ENCODE measurements at regions not wholly inside any gene's neighbourhood (a gene's known extent, or its start where the extent isn't known, plus 50 kb on each side); places are given as distances from the start of the nearest gene placed in this dataset.

GRCh38 chr6:54697424-54697823, 149.1 kb upstream of the FAM83B start:
- H3K27me3 ChIP-seq (ENCODE audit: insufficient read depth, low read length): no peaks in the 10 kb centered on the region
- TF ChIP-seq EZH2 (IDR thresholded peaks at IDR 0.05; ENCODE audit: borderline replicate concordance, low read length) (no peak), CTCF (IDR thresholded peaks at IDR 0.05; ENCODE audit: low read length) (peak; percentile 6; the same call in 1 of the 2 replicates)
- no peak overlapping the region for H3K4me3 ChIP-seq (ENCODE audit: low read depth, low read length, poor library complexity, severe bottlenecking)
- no peak overlapping the region for H3K4me2 ChIP-seq (ENCODE audit: low read length)
- no peak overlapping the region for H3K27ac ChIP-seq (ENCODE audit: low read depth, low read length, poor library complexity, severe bottlenecking)
- no peaks in the 10 kb centered on the region for H4K20me1 ChIP-seq (ENCODE audit: insufficient read depth, low read length)
- H3K9me2 ChIP-seq (ENCODE audit: low read depth, low read length): no peaks in the 10 kb centered on the region
- no peaks in the 10 kb centered on the region for H3K36me3 ChIP-seq (ENCODE audit: insufficient read depth, low read length)
- no peaks in the 10 kb centered on the region for H3F3A ChIP-seq (ENCODE audit: insufficient read depth, low read length)
- no peaks in the 10 kb centered on the region for H3K9me3 ChIP-seq (ENCODE audit: low read length)
- H3K4me1 ChIP-seq (ENCODE audit: insufficient read depth, low read length, severe bottlenecking): no peaks in the 10 kb centered on the region
- H3K79me2 ChIP-seq (ENCODE audit: insufficient read depth, low read length): no peaks in the 10 kb centered on the region
- H3K9ac ChIP-seq (ENCODE audit: low read length): no peak overlapping the region
- no peak overlapping the region for H2AFZ ChIP-seq (ENCODE audit: low read length)

GRCh38 chr6:54698974-54699373, 147.6 kb upstream of the FAM83B start:
- no peak overlapping the region for H3K9ac ChIP-seq (ENCODE audit: low read length)
- no peak overlapping the region for H3K27ac ChIP-seq (ENCODE audit: low read depth, low read length, poor library complexity, severe bottlenecking)
- no peaks in the 10 kb centered on the region for H3K79me2 ChIP-seq (ENCODE audit: insufficient read depth, low read length)

GRCh38 chr6:54700158-54700557, 146.4 kb upstream of the FAM83B start:
- Histone ChIP-seq H2AFZ (ENCODE audit: low read length) (no peak overlapping the region), H4K20me1 (ENCODE audit: insufficient read depth, low read length) (no peaks in the 10 kb centered on the region), H3K27ac (ENCODE audit: low read depth, low read length, poor library complexity, severe bottlenecking) (no peak overlapping the region), H3K4me2 (ENCODE audit: low read length) (no peak overlapping the region), H3F3A (ENCODE audit: insufficient read depth, low read length) (no peaks in the 10 kb centered on the region), H3K4me3 (ENCODE audit: low read depth, low read length, poor library complexity, severe bottlenecking) (no peak overlapping the region), H3K4me1 (ENCODE audit: insufficient read depth, low read length, severe bottlenecking) (no peaks in the 10 kb centered on the region), H3K79me2 (ENCODE audit: insufficient read depth, low read length) (no peaks in the 10 kb centered on the region), H3K9me3 (ENCODE audit: low read length) (no peaks in the 10 kb centered on the region), H3K9me2 (ENCODE audit: low read depth, low read length) (no peaks in the 10 kb centered on the region), H3K27me3 (ENCODE audit: insufficient read depth, low read length) (no peaks in the 10 kb centered on the region), H3K36me3 (ENCODE audit: insufficient read depth, low read length) (no peaks in the 10 kb centered on the region), H3K9ac (ENCODE audit: low read length) (no peak overlapping the region)
- no peak for TF ChIP-seq CTCF (IDR thresholded peaks at IDR 0.05; ENCODE audit: low read length)
- TF ChIP-seq EZH2 (IDR thresholded peaks at IDR 0.05; ENCODE audit: borderline replicate concordance, low read length): no peak

More at GRCh38 chr6:54698974-54699373, 147.6 kb upstream of the FAM83B start:
- TF ChIP-seq EZH2 (IDR thresholded peaks at IDR 0.05; ENCODE audit: borderline replicate concordance, low read length) (no peak), CTCF (IDR thresholded peaks at IDR 0.05; ENCODE audit: low read length) (no peak)
- Histone ChIP-seq H3K4me2 (ENCODE audit: low read length) (no peak overlapping the region), H3K36me3 (ENCODE audit: insufficient read depth, low read length) (no peaks in the 10 kb centered on the region), H4K20me1 (ENCODE audit: insufficient read depth, low read length) (no peaks in the 10 kb centered on the region), H3K4me1 (ENCODE audit: insufficient read depth, low read length, severe bottlenecking) (no peaks in the 10 kb centered on the region), H3F3A (ENCODE audit: insufficient read depth, low read length) (no peaks in the 10 kb centered on the region), H3K4me3 (ENCODE audit: low read depth, low read length, poor library complexity, severe bottlenecking) (no peak overlapping the region), H3K9me2 (ENCODE audit: low read depth, low read length) (no peaks in the 10 kb centered on the region), H3K27me3 (ENCODE audit: insufficient read depth, low read length) (no peaks in the 10 kb centered on the region), H2AFZ (ENCODE audit: low read length) (no peak overlapping the region), H3K9me3 (ENCODE audit: low read length) (no peaks in the 10 kb centered on the region)

Data from OCI-LY1 (cell line).